Lower lobe of right lung (tissue), 2 donors: ENCODE measurements at regions not wholly inside any gene's neighbourhood (a gene's known extent, or its start where the extent isn't known, plus 50 kb on each side); places are given as distances from the start of the nearest gene placed in this dataset.
"Not testable (repeated sequence)": the region's sequence is repeated elsewhere in the genome, so short reads cannot be mapped to it uniquely, and the experiment has no call there.

ENCODE experiments used
- ATAC-seq, 2 donors: fragments of 200-7000 bp; cut with Tn5 transposase; one replicate each; pipeline ENCODE4 v1.9.1; 2020 to 2022; ENCODE audit warnings: mild to moderate bottlenecking in 2 of 2, moderate library complexity in 2 of 2
- DNase-seq: peaks from one replicate; pipeline ENCODE4 v3.0.0-alpha.2; 2020
- H3K27ac ChIP-seq: fragments of 200-600 bp; one replicate; pipeline ENCODE4 v1.8.0; 2022
- H3K27me3 ChIP-seq: fragments of 200-600 bp; one replicate; pipeline ENCODE4 v1.8.0; 2022; ENCODE audit warnings: low read depth
- H3K36me3 ChIP-seq: fragments of 200-600 bp; one replicate; pipeline ENCODE4 v1.8.0; 2022; ENCODE audit warnings: mild to moderate bottlenecking
- H3K4me1 ChIP-seq: fragments of 200-600 bp; one replicate; pipeline ENCODE4 v1.8.0; 2022
- H3K4me3 ChIP-seq: fragments of 200-600 bp; one replicate; pipeline ENCODE4 v1.8.0; 2022; ENCODE audit warnings: mild to moderate bottlenecking
- H3K9me3 ChIP-seq: fragments of 200-600 bp; one replicate; pipeline ENCODE4 v1.8.0; 2022
- CTCF ChIP-seq: fragments of 200-600 bp; IDR thresholded peaks from one replicate; pipeline ENCODE4 v1.8.0; 2022; ENCODE audit warnings: antibody characterized with exemption, mild to moderate bottlenecking
- intact Hi-C: fragments of 100-400 bp; cut with DNase I; formaldehyde crosslinking; loops from one replicate; pipeline ENCODE4 v1.11.0; 2022
- donor health status: DM: no; HTN: yes; CAD: no; lungs with severe emphysema.

- Histone ChIP-seq H3K36me3 (no peaks in the 10 kb centered on the region), H3K9me3 (no peaks in the 10 kb centered on the region), H3K27me3 (no peaks in the 10 kb centered on the region), H3K4me3 (no peak overlapping the region), H3K4me1 (no peaks in the 10 kb centered on the region), H3K27ac (no peak overlapping the region)
- DNase-seq, result no peak
- ATAC-seq, result no peak
- intact Hi-C loops, result no loop called here
- TF ChIP-seq CTCF, result no peak
Observed at GRCh38 chr14:48261436-48261835, 586.0 kb upstream of the MDGA2 start.

GRCh38 chr14:48260394-48261295 lies 585.2 kb upstream of the MDGA2 start:
- intact Hi-C loops, H3K9me3 ChIP-seq, H3K36me3 ChIP-seq, ATAC-seq, H3K27me3 ChIP-seq, H3K4me3 ChIP-seq, DNase-seq, H3K4me1 ChIP-seq, H3K27ac ChIP-seq: not testable (repeated sequence)

GRCh38 chr14:48259876-48260275 lies 584.5 kb upstream of the MDGA2 start:
- H3K9me3 ChIP-seq, ATAC-seq, H3K4me1 ChIP-seq, H3K27ac ChIP-seq, intact Hi-C loops, H3K4me3 ChIP-seq, H3K27me3 ChIP-seq, DNase-seq, H3K36me3 ChIP-seq: not testable (repeated sequence)

DNA sequence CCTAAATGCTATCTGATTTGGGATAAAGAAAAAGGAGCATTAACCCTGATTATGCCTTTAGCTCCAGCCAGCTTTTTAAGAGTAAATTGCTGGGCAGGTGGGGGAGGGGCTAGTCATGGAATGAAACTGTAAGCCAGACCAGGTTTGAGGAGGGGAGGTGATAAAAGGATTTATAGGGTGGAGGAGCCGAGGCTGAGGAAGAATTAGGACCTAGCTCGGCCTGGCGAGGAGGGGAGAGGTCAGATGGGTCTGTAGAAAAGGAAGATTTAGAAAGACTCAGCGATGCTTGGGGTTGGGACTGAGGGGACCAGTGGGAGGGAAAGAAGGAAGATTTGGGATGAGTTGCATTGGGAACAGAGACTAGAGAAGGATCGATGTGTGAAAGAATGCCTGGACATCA lies 583.8 kb upstream of the MDGA2 start:
- ATAC-seq, H3K9me3 ChIP-seq, H3K27ac ChIP-seq, H3K4me3 ChIP-seq, H3K27me3 ChIP-seq, H3K4me1 ChIP-seq, DNase-seq, intact Hi-C loops, H3K36me3 ChIP-seq: not testable (repeated sequence)

DNA sequence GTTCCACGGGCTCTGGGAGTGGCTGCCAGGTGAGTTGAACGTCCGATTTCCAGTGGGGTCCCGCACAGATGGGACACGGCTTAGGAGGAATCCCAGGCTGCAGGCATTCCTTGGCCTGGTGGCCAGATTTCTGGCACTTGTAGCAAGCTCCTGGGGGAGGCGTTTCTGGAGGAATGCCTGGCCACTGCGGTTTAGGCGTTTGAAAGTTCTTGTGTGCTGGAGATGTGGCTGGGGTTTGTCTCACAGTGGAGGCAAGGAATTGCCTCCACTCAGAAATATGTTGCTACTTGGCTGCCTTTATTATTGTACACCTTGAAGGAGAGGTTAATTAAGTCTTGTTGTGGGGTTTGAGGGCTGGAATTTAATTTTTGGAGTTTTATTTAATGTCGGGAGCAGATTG lies 583.3 kb upstream of the MDGA2 start:
- intact Hi-C loops, ATAC-seq, H3K36me3 ChIP-seq, DNase-seq, H3K27me3 ChIP-seq, H3K4me1 ChIP-seq, H3K9me3 ChIP-seq, H3K4me3 ChIP-seq, H3K27ac ChIP-seq: not testable (repeated sequence)

GRCh38 chr14:48253020-48253419 lies 577.6 kb upstream of the MDGA2 start:
- no peaks in the 10 kb centered on the region for H3K4me1 ChIP-seq
- H3K4me3 ChIP-seq, result no peak overlapping the region
- H3K9me3 ChIP-seq, result no peaks in the 10 kb centered on the region
- DNase-seq (no peak), ATAC-seq (no peak)
- no peaks in the 10 kb centered on the region for H3K36me3 ChIP-seq
- intact Hi-C loops, result no loop called here
- no peak for TF ChIP-seq CTCF
- H3K27ac ChIP-seq, result no peak overlapping the region
- no peaks in the 10 kb centered on the region for H3K27me3 ChIP-seq

- Histone ChIP-seq H3K4me1 (no peaks in the 10 kb centered on the region), H3K27ac (no peak overlapping the region), H3K9me3 (no peaks in the 10 kb centered on the region), H3K27me3 (no peaks in the 10 kb centered on the region), H3K4me3 (no peak overlapping the region), H3K36me3 (no peaks in the 10 kb centered on the region)
- DNase-seq (no peak), ATAC-seq (no peak)
- intact Hi-C loops, result no loop called here
- TF ChIP-seq CTCF, result no peak
Observed at GRCh38 chr14:48251290-48251689, 575.9 kb upstream of the MDGA2 start.
